ENCODE measurements at regions not wholly inside any gene's neighbourhood (a gene's known extent, or its start where the extent isn't known, plus 50 kb on each side); places are given as distances from the start of the nearest gene placed in this dataset.

DNA sequence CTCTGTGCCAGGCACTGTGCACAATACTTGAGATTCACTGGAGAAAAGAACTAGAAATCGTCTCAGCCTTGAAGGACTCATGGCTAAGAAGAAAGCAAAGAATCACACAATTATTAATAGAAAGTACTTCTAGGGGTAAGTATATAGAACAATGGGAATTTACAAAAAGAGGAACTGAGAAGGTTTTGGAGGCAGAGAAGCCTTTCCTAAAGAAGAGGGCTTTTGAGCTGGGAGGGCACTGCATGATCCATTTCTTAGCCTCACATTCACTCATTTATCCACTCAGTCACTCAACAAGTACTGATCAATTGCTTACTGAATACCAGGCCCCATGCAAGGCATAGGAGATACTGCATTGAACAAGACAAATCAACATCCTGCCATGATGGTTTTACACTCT lies 113.5 kb downstream of the TMEM114 start:
- TF ChIP-seq, protein P1, sequence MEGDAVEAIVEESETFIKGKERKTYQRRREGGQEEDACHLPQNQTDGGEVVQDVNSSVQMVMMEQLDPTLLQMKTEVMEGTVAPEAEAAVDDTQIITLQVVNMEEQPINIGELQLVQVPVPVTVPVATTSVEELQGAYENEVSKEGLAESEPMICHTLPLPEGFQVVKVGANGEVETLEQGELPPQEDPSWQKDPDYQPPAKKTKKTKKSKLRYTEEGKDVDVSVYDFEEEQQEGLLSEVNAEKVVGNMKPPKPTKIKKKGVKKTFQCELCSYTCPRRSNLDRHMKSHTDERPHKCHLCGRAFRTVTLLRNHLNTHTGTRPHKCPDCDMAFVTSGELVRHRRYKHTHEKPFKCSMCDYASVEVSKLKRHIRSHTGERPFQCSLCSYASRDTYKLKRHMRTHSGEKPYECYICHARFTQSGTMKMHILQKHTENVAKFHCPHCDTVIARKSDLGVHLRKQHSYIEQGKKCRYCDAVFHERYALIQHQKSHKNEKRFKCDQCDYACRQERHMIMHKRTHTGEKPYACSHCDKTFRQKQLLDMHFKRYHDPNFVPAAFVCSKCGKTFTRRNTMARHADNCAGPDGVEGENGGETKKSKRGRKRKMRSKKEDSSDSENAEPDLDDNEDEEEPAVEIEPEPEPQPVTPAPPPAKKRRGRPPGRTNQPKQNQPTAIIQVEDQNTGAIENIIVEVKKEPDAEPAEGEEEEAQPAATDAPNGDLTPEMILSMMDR (IDR thresholded peaks at IDR 0.05), result no peak
- TF ChIP-seq EZH2 (IDR thresholded peaks at IDR 0.05; ENCODE audit: borderline replicate concordance, insufficient read depth, low read depth, low read length, poor library complexity, severe bottlenecking), result no peak
